ENCODE measurements at regions not wholly inside any gene's neighbourhood (a gene's known extent, or its start where the extent isn't known, plus 50 kb on each side); places are given as distances from the start of the nearest gene placed in this dataset.

GRCh38 chr21:22444990-22445389 lies 1446.8 kb downstream of the NCAM2 start:
- no peak for FAIRE-seq
- CTCF ChIA-PET, result no interaction called here
- no peak overlapping the region for H3K4me2 ChIP-seq

GRCh38 chr21:22450507-22450906 lies 1452.3 kb downstream of the NCAM2 start:
- POLR2A ChIA-PET, result no interaction called here
- ATAC-seq, result no peak
- TF ChIP-seq ZNF302 (CRISPR knock-in tag; IDR thresholded peaks at IDR 0.05), result no peak
- TF ChIP-seq MAX (IDR thresholded peaks at IDR 0.05), result no peak
- TF ChIP-seq SMC3 (IDR thresholded peaks at IDR 0.05), result no peak
- TF ChIP-seq HOXB13 (CRISPR knock-in tag; IDR thresholded peaks at IDR 0.05; ENCODE audit: low read depth), result no peak
- TF ChIP-seq ESRRA (IDR thresholded peaks at IDR 0.05; ENCODE audit: borderline replicate concordance, low read length), result no peak
- no peak for TF ChIP-seq GATA3 (IDR thresholded peaks at IDR 0.05; ENCODE audit: borderline replicate concordance)
- no peak for TF ChIP-seq MYC (IDR thresholded peaks at IDR 0.05; ENCODE audit: borderline replicate concordance, low read length)
- TF ChIP-seq CBX2 (IDR thresholded peaks at IDR 0.05; ENCODE audit: borderline replicate concordance, low read depth), result no peak
- no peak for TF ChIP-seq KDM1A (IDR thresholded peaks at IDR 0.05; ENCODE audit: low read depth)
- TF ChIP-seq BCL3 (IDR thresholded peaks at IDR 0.05), result no peak
- TF ChIP-seq PHF8 (IDR thresholded peaks at IDR 0.05; ENCODE audit: borderline replicate concordance, low read depth), result no peak
- TF ChIP-seq NR3C1 (IDR thresholded peaks at IDR 0.05), result no peak
- no peak for TF ChIP-seq BHLHE40 (IDR thresholded peaks at IDR 0.05; ENCODE audit: low read depth, low read length)
- TF ChIP-seq NFE2L2 (conservative IDR thresholded peaks at IDR 0.05; ENCODE audit: low read length), result no peak
- 71% methylated on average over 1 of the region's 1 CpG for WGBS (ENCODE audit: missing lambda C conversion rate)
- Histone ChIP-seq H3K27ac (no peak overlapping the region), H3K9me3 (no peaks in the 10 kb centered on the region), H3K4me1 (no peaks in the 10 kb centered on the region), H3K4me3 (no peak overlapping the region), H3K4me2 (no peak overlapping the region)
- CTCF ChIA-PET, result no interaction called here
- FAIRE-seq, result no peak
- no peak for DNase-seq (ENCODE audit: low read depth in 1 of 2, low spot score in 1 of 2)

More at GRCh38 chr21:22444990-22445389, 1446.8 kb downstream of the NCAM2 start:
- POLR2A ChIA-PET, result no interaction called here
- Histone ChIP-seq H3K9me3 (no peaks in the 10 kb centered on the region), H3K4me3 (no peak overlapping the region), H3K27ac (no peak overlapping the region), H3K4me1 (no peaks in the 10 kb centered on the region)
- TF ChIP-seq CEBPB (IDR thresholded peaks at IDR 0.05) (no peak), FOSL2 (IDR thresholded peaks at IDR 0.05) (no peak), FOSL2 (CRISPR knock-in tag; IDR thresholded peaks at IDR 0.05) (no peak), EHMT2 (IDR thresholded peaks at IDR 0.05; ENCODE audit: low read depth) (no peak), EP300 (IDR thresholded peaks at IDR 0.05) (no peak), GATA3 (IDR thresholded peaks at IDR 0.05; ENCODE audit: borderline replicate concordance) (no peak), JUN (IDR thresholded peaks at IDR 0.05) (no peak), CBX2 (IDR thresholded peaks at IDR 0.05; ENCODE audit: borderline replicate concordance, low read depth) (no peak), CTCF (IDR thresholded peaks at IDR 0.05) (no peak)
- WGBS (ENCODE audit: missing lambda C conversion rate), result 9% methylated on average over 5 of the region's 5 CpGs
- DNase-seq (ENCODE audit: low read depth in 1 of 2, low spot score in 1 of 2), result no peak
- no peak for ATAC-seq

GRCh38 chr21:22456241-22456640 lies 1458.0 kb downstream of the NCAM2 start:
- CTCF ChIA-PET, result no interaction called here

More at GRCh38 chr21:22456241-22456640, 1458.0 kb downstream of the NCAM2 start:
- no peak for FAIRE-seq
- no peak overlapping the region for H3K4me2 ChIP-seq
- no peak overlapping the region for H3K27ac ChIP-seq
- TF ChIP-seq RCOR1 (IDR thresholded peaks at IDR 0.05; ENCODE audit: low read depth, low read length) (no peak), HOXA7 (CRISPR knock-in tag; IDR thresholded peaks at IDR 0.05) (no peak), HES2 (IDR thresholded peaks at IDR 0.05) (no peak), MAFK (IDR thresholded peaks at IDR 0.05; ENCODE audit: partially characterized antibody) (no peak), CBX8 (IDR thresholded peaks at IDR 0.05) (no peak), POLR2A (IDR thresholded peaks at IDR 0.05; ENCODE audit: low read length) (no peak), BHLHE40 (IDR thresholded peaks at IDR 0.05; ENCODE audit: low read depth, low read length) (no peak)
- DNase-seq (ENCODE audit: low read depth in 1 of 2, low spot score in 1 of 2), result no peak
- ATAC-seq, result no peak
- H3K9me3 ChIP-seq, result no peaks in the 10 kb centered on the region
- H3K4me1 ChIP-seq, result no peaks in the 10 kb centered on the region
- H3K4me3 ChIP-seq, result no peak overlapping the region
- 0% methylated on average over 2 of the region's 2 CpGs for WGBS (ENCODE audit: missing lambda C conversion rate)
- POLR2A ChIA-PET, result no interaction called here
